ENCODE measurements at regions not wholly inside any gene's neighbourhood (a gene's known extent, or its start where the extent isn't known, plus 50 kb on each side); places are given as distances from the start of the nearest gene placed in this dataset.

DNA sequence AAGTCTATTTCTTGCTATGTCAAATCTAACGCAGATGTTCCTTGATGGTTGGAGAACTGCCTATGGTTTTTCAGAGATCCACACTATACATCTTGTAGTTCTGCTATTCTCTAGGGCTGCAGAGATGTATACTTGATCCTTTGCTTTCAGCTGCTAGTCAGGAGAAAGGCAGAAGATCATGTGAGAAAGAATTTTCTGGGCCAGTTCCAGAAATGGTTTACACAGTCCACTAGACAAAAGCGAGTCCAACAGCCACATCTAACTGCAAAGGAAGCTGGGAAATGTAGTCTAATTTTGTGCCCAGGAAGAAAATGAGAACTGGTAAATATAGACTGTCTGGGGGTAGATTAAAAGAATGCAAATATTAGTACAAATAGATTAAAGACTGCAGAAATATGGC, 394.3 kb upstream of the SLIT2 start:
- H3K9me3 Mint-ChIP-seq: peaks cover 0 to 18% (median 10%) of the 10 kb centered on the region in 7 donors
- Histone ChIP-seq H3K79me2 (ENCODE audit: insufficient read depth, low read length) (no peaks in the 10 kb centered on the region), H3K36me3 (replicated peaks in 1 of 2; ENCODE audit: control insufficient read depth in 1 of 2, insufficient read depth in 2 of 2, low read length in 2 of 2) (no peaks in the 10 kb centered on the region), H2AFZ (ENCODE audit: insufficient read depth, low read depth, low read length, poor library complexity, severe bottlenecking) (no peak overlapping the region), H3K9ac (ENCODE audit: insufficient read depth, low read length, poor library complexity, severe bottlenecking) (no peak overlapping the region), H3K4me2 (replicated peaks; ENCODE audit: extremely low read depth, low read length, poor library complexity, severe bottlenecking) (no peak overlapping the region), H3K9me3 (replicated peaks in 1 of 2; ENCODE audit: control insufficient read depth in 1 of 2, insufficient read depth in 1 of 2, low read length in 2 of 2) (peaks cover 0 to 7% of the 10 kb centered on the region in 2 donors), H3K4me1 (ENCODE audit: control insufficient read depth in 1 of 2, insufficient read depth in 2 of 2, low read length in 2 of 2) (no peaks in the 10 kb centered on the region), H3K27me3 (ENCODE audit: control insufficient read depth in 2 of 2, insufficient read depth in 2 of 2, low read length in 2 of 2) (no peaks in the 10 kb centered on the region), H4K20me1 (ENCODE audit: insufficient read depth, low read length) (no peaks in the 10 kb centered on the region), H3K27ac (ENCODE audit: low read depth in 1 of 2, low read length in 2 of 2) (no peak overlapping the region), H3K4me3 (replicated peaks in 1 of 3; ENCODE audit: low read depth in 2 of 3, low read length in 3 of 3) (no peak overlapping the region)
- DNase-seq: no peak
- peaks cover 0 to 1% (median 0%) of the 10 kb centered on the region in 3 donors for H3K27me3 Mint-ChIP-seq (ENCODE audit: low read depth in 3 of 3)
- no peak for TF ChIP-seq CTCF (IDR thresholded peaks at IDR 0.05)
- intact Hi-C loops (cut with micrococcal nuclease): no loop called here
- no peak overlapping the region for H3K4me3 Mint-ChIP-seq
- H3K4me1 Mint-ChIP-seq: no peaks in the 10 kb centered on the region
- H3K27ac Mint-ChIP-seq: no peak overlapping the region
- WGBS (ENCODE audit: insufficient coverage): no CpG with 5 or more reads among the region's 2 CpGs
- H3K36me3 Mint-ChIP-seq: no peaks in the 10 kb centered on the region

DNA sequence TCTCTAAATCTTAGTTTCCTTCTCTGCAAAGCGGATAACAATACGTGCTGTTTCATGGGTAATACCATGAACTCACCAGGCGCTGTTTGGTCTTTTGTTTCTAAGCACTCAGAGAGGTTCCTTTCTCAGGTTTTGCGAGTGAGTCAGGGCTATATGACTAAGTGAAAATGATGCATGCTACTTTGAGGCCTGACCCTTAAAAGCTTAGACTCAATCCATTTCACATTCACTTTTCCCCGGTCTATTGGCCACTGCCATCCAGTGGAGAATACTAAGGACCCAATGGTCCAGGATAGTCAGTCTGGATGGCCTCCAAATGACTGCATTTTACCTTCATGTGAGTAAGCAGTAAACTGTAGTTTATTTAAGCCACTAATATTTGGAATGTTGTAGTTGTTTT, 400.8 kb upstream of the SLIT2 start:
- no peak overlapping the region for H3K4me2 ChIP-seq (replicated peaks; ENCODE audit: extremely low read depth, low read length, poor library complexity, severe bottlenecking)
- no peak for DNase-seq
- Mint-ChIP-seq H3K4me1 (no peaks in the 10 kb centered on the region), H3K4me3 (no peak overlapping the region), H3K9me3 (peaks cover 0 to 15% (median 4%) of the 10 kb centered on the region in 7 donors), H3K36me3 (no peaks in the 10 kb centered on the region), H3K27ac (no peak overlapping the region), H3K27me3 (ENCODE audit: low read depth in 3 of 3) (no peaks in the 10 kb centered on the region)
- H3K4me3 ChIP-seq (replicated peaks in 1 of 3; ENCODE audit: low read depth in 2 of 3, low read length in 3 of 3): no peak overlapping the region
- no peak overlapping the region for H3K27ac ChIP-seq (ENCODE audit: low read depth in 1 of 2, low read length in 2 of 2)
- WGBS (ENCODE audit: insufficient coverage): 100% methylated on average over 2 of the region's 5 CpGs
- no peaks in the 10 kb centered on the region for H4K20me1 ChIP-seq (ENCODE audit: insufficient read depth, low read length)
- intact Hi-C loops (cut with micrococcal nuclease): no loop called here
- H3K36me3 ChIP-seq (replicated peaks in 1 of 2; ENCODE audit: control insufficient read depth in 1 of 2, insufficient read depth in 2 of 2, low read length in 2 of 2): no peaks in the 10 kb centered on the region
- no peaks in the 10 kb centered on the region for H3K27me3 ChIP-seq (ENCODE audit: control insufficient read depth in 2 of 2, insufficient read depth in 2 of 2, low read length in 2 of 2)
- H3K9me3 ChIP-seq (replicated peaks in 1 of 2; ENCODE audit: control insufficient read depth in 1 of 2, insufficient read depth in 1 of 2, low read length in 2 of 2): peaks cover 0 to 7% of the 10 kb centered on the region in 2 donors
- no peaks in the 10 kb centered on the region for H3K4me1 ChIP-seq (ENCODE audit: control insufficient read depth in 1 of 2, insufficient read depth in 2 of 2, low read length in 2 of 2)
- no peak for TF ChIP-seq CTCF (IDR thresholded peaks at IDR 0.05)
- H3K79me2 ChIP-seq (ENCODE audit: insufficient read depth, low read length): no peaks in the 10 kb centered on the region
- no peak overlapping the region for H3K9ac ChIP-seq (ENCODE audit: insufficient read depth, low read length, poor library complexity, severe bottlenecking)
- no peak overlapping the region for H2AFZ ChIP-seq (ENCODE audit: insufficient read depth, low read depth, low read length, poor library complexity, severe bottlenecking)
